Brain pericyte (primary cell): ENCODE measurements at regions not wholly inside any gene's neighbourhood (a gene's known extent, or its start where the extent isn't known, plus 50 kb on each side); places are given as distances from the start of the nearest gene placed in this dataset.

ENCODE experiments used
- DNase-seq: peaks from one replicate; pipeline ENCODE4 v3.0.0-alpha.2; 2012; ENCODE audit warnings: low read depth, low spot score

GRCh38 chr4:3705236-3705987 is 60.8 kb upstream of the ADRA2C start:
- no peak for DNase-seq

- DNase-seq, result no peak
These were observed 61.5 kb upstream of the ADRA2C start for GRCh38 chr4:3704669-3705068.

- DNase-seq, result no peak
These were observed 62.3 kb upstream of the ADRA2C start for GRCh38 chr4:3703677-3704521.

GRCh38 chr4:3703343-3703676 is 62.9 kb upstream of the ADRA2C start:
- DNase-seq, result no peak

DNA sequence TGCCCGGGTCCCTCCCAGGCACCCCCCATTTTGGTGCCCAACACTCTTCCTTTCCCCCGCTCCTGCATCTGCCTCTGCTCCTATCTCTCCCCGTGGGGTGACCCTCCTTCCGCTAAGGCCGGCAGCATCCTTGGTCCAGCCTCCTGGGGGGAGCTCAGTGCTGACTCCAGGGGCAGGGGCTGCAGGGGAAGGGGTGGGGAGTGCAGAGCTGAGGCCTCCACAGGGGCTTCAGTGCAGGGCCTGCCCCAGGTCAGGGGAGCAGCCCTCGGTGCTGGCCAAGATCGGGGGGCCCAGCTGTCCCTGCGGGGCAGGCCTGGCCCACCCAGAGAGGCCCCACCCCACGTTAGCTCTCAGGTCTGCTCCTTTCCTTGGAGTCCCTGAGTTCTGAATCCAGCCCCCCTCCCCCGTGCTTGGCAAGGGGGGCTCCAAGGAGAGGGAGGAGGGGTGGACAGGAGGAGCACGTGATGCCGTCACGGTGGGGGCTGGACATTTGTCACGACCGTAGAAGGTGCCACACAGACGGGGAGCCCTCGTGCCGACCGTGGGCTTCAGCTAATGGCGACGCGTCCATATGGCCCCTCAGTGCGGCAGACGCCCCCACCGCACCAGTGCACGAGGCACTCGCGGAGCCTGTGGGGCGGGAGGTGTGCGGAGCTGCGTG is 63.5 kb upstream of the ADRA2C start:
- DNase-seq, result no peak

DNA sequence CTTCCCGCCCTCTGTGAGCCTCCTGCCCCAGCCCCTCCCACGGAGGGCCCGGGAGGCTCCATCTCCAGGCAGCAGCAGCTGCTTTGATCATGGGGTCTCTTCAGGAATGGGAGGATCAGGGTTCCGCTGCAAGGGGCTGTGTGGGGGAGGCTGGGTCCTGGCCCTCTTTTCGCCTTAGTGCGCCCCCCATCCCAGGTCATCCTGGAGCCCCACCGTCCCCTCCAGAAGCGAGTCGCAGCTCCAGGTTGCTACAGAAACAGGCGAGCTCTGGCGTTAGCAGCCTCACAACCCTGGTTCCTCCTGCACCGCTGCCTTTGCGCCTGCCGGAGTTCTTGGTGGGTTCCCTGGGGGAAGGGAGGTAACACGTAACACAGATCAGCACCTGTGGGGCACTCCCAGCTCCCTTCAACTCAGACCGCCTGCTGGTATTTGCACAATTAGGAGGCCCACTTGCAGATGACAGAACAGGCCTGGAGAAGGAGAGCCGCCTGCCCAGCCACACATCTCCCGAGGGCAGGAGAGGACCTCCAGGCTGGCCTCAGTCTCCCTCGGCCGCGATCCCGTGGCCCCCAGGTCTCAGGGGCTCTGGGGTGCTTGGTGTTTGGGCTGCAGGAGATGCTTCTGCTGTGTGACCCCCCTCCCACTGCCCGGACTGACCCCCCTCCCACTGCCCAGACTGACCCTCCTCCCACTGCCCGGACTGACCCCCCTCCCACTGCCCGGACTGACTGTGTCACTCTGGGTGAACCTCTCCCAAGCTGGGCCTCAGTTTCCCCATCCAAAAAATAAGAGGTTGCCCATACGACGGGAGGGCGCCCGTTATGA is 64.2 kb upstream of the ADRA2C start:
- no peak for DNase-seq

DNA sequence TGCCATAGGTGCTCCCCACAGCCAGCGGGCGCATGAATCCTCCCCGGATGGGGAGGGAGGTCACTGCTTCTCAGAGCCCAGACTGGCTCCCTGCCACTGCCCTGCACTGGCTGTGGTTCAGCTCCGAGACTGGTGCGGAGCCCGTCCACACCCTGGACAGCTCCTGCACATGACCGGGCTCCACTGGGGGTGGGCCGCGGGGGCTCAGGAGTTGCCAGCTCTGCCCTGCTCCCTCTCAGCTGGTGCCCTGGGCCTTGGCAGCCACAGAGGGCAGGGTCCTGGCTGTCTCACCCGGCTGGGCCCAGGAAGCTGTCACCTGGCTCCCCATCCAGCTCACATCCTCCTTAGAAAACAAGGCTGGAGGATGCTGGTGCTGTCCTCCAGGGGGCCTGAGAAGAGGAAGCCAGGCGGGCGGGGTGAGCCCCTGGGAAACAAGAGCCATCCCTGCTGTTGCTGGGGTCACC is 64.9 kb upstream of the ADRA2C start:
- DNase-seq, result no peak

DNA sequence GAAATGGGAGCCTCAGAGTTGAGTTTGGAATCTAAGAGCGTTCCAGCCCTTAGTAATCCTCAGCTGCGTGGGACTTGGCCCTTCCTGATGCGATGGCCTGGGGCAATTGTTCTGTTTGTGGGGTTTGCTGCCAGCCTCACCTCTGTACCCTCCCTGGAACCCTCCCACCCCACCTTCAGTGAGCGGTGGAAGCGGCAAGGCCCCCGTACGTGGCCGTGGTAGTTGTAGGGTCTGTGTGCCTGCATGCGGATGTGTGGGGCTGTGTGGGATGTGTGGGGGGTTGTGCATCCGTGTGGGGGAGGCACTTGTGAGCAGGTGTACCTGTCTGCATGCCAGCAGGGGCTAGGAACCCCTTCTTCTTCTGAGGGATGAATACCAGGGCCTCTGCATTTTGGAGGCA is 65.4 kb upstream of the ADRA2C start:
- DNase-seq, result no peak

- DNase-seq, result no peak
These were observed 66.0 kb upstream of the ADRA2C start for GRCh38 chr4:3700223-3700622.

DNA sequence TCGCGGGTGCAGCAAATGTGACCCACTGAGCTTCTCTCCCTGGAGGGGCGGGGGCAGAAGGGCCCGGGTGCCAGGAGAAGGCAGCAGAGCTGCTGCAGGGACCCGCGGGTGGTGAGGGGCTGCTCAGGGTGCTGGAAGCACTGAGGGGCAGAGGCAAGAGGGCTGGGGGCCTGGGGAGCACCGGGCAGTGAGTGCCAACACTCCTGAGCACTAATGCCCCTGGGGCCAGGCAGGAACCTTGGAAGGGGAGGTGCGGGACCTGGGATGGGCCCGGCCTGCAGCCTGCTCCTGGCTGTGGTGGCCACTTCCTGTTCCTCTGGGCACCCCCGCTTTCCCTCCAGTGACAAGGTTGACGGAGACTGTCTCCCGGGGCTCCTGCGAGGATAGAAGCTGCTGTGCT is 66.5 kb upstream of the ADRA2C start:
- DNase-seq, result no peak

DNA sequence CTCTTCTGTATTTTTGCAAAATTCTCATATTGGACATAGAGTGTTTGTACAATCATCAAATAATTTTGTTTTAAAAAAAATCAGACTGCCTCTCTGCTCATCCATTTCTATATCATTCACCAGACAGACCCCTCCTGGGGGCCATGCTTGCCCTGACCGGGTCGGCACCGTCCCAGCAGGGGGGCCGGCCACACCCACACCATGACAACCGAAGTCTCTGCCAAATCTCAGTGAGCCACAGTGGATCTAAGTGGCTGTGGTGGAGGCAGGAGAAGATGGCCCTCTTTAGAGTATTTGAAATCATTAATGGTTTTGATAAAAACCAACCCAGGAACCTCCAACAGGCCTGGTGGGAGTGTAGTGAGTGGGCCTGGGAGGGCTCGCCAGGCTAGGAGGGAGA is 66.9 kb upstream of the ADRA2C start:
- no peak for DNase-seq

GRCh38 chr4:3697033-3697432 is 69.2 kb upstream of the ADRA2C start:
- DNase-seq, result no peak

- no peak for DNase-seq
These were observed 75.5 kb upstream of the ADRA2C start for GRCh38 chr4:3690551-3691152.

GRCh38 chr4:3689576-3690550 is 76.3 kb upstream of the ADRA2C start:
- DNase-seq, result no peak

- no peak for DNase-seq
These were observed 77.2 kb upstream of the ADRA2C start for GRCh38 chr4:3689006-3689405.

- no peak for DNase-seq
These were observed 77.9 kb upstream of the ADRA2C start for GRCh38 chr4:3688018-3688998.

DNA sequence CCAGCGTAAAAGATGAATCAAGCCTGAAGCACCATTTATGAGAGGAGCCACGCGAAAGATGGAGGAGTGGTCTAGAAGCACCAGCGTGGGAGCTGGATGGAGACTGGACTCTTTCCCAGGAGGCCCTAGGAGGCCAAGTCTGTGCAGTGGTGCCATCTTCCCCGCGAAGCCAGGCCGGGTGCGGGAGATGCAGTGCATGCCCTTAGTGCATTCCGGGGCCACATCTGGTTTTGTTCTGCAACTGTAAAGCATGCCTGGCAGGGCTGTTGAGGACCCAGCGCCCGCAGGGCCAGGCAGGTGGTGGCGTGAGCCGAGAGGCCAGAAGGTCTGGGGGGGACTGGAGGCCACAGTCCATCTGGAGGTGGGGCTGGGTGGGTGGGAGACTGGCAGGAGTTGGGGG is 78.6 kb upstream of the ADRA2C start:
- no peak for DNase-seq

DNA sequence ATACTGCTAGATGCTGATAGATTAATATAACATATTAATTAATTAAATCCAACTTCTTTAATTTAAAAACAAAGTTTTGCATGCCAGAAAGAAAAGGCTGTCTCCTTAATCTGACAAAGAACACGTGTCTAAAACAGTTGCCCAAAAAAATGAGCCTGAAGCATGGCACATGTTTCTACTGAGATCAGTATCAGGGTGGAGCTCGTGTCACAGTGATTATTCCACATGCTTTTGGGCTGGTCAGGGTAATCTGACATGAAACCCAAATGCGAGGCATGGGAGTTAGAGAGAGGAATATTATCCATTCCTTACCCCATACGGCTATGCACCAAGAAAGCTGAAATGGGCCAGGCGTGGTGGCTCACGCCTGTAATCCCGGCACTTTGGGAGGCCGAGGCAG is 79.4 kb upstream of the ADRA2C start:
- DNase-seq, result no peak

GRCh38 chr4:3685081-3685645 is 81.0 kb upstream of the ADRA2C start:
- no peak for DNase-seq
